HG02943 (cell line): ENCODE measurements at regions not wholly inside any gene's neighbourhood (a gene's known extent, or its start where the extent isn't known, plus 50 kb on each side); places are given as distances from the start of the nearest gene placed in this dataset.

Experiments
- ATAC-seq: cut with Tn5 transposase; IDR thresholded peaks from one replicate; pipeline ENCODE4 v1.9.1; 2021; ENCODE audit warnings: mild to moderate bottlenecking, low read depth, moderate library complexity; ENCODE audit not compliant: unreplicated experiment

DNA sequence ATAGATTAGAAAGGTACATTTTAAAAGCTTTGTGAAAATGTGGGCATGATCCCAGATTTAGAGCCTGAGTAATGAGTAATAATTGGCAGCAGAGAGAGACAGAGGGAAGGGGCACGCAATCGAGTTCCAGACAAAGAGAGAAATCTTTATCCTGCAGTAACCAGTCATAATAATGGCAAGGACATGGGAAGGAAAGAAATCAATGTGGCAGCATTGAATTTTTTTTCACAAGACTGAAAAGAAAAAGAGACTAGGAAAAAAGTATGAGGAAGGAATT is 790.8 kb upstream of the SOX9 start:
- ATAC-seq = no peak

DNA sequence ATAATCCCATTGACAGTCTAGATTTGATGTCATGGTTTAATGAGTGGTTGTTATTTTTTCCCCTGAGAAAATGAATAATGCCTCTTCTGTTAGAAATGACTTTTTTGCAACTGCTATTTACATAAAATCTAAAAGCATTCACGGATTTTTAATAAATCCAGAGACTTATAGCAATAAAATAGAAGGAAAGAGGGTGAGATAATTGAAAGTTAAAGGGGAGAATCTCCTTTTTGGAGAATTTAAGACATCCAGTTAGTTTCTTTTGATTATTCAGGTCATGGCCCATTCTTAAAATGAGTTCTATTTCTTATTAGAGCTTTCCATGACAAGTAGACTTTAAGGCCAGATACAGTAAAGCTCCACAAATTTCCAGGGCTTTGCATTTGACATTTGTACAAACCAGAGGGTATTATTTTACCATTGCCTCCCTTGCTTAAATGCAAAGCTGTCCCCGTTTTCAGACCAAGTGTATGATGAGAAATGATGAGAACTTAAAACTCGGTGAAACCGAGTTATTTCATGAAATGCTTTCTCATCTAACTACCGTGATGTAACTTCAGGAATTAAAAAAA is 789.0 kb upstream of the SOX9 start:
- no peak for ATAC-seq

DNA sequence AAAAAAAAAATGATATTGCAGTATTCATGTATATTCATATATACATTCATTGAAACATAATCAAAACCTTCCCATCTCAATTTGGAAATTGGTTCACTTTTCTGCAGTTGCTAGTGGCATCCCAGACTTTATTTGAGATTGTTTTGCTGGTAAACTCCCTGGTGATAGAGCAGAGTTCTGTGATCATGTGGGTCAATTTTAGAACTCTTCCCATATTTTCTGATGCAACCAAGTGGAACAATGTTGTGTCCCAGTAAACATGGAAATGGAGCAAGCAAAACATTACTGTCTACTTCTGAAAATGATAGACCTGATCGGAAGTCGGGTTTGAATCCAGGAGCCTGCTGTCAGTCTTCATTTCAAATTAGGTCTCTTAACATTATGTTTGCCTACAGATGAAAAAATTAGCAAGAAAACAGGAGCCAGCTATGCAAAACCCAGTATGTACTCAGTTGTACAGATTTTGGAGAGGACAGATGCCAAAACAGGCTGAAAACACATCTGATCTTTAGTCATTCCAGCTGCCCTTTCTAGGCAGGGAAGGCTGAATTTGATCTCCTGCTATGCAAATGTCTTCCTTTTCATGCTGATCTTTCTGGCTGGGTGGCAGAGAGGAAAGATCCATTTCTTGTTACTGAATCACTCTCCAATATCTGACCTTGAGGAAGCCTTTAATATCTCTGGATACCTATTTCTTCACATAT is 786.6 kb upstream of the SOX9 start:
- no peak for ATAC-seq

DNA sequence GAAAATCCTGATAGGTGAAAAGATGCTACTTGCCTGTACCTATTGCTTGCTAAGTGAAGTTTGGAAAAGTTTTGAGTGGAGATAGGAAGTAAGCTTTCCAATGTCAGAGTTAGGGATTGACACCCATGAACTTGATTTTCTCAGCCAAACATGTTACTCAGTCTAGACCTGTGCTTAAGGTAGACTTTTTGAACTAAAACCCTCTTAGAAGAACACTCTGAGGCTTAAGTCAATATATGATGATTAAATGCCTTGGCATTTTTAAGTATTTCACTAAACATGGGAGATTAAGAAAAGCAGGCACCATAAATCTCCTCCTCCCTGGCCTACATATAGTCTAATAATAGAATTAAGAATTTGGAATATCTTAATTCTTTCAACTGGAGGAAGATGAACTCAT is 785.6 kb upstream of the SOX9 start:
- ATAC-seq = no peak

DNA sequence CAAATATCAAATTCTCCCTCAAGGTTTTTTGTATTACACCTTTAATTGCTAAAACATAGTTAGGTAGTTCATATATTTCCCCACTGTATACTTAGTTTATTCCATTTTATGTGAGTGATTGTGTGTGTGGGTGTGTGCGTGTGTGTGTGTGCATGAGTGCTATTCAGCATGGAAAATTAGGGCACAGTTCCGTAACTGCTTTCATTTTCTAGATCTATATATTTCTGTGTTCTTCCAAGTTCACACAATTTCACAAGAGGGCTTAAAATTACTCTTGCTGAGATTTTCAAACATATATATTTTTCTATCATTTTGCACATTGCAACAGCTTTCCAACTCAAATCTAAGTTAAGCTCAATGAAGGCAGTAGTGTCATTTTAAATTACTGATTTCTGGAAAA is 782.9 kb upstream of the SOX9 start:
- no peak for ATAC-seq

DNA sequence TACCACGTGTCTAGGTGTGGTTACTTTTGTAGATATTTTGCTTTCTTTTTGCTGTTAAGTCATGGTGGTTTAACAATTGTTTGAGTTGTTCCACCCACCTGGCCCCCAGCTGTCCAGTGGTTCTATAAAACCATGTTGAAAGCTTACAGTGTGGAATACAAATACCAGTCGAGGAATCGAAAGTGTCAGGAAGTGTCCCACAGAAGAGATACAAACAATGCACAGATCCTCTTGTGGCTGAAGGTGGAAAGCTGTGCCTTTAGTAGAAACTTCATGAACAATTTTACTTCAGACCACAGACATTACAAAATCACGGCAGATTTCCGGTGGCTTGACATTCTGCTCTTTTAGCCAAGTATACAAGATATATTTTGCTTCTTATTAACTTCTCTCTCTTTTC is 782.4 kb upstream of the SOX9 start:
- no peak for ATAC-seq

DNA sequence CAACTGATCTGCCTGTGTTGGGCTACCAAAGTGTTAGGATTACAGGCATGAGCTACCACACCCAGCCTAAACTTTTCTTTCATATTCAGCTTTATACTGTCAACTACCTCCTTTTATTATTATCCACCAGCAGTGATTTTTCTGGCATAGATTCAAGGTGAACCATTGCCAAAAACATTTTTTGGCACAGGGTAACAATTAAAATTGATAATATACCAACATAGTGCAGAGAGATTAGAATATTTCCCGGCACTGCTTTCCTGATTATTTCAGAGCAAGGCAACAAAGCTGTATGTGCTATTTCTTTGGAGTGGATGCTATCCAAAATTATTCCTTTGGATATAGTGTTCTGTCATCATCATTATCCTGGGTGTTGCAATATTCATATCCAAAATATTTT is 781.6 kb upstream of the SOX9 start:
- no peak for ATAC-seq

DNA sequence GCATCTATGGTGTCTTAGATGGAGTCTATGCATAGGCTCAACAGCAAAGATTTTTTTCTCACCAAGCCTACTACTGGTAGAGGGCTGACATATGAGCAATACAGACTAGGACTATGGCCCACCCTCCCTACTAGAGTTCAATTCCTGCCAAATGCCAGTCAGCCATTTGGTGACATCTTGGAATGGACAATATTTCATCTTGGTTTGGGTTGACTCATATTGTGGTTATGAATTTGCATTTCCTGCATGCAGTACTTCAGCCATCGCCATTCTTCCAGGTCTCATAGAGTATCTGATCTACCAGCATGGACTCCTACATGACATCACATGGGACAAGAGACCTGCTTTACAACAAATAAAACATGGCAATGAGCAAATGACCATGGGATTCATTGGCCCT is 778.1 kb upstream of the SOX9 start:
- ATAC-seq = no peak

DNA sequence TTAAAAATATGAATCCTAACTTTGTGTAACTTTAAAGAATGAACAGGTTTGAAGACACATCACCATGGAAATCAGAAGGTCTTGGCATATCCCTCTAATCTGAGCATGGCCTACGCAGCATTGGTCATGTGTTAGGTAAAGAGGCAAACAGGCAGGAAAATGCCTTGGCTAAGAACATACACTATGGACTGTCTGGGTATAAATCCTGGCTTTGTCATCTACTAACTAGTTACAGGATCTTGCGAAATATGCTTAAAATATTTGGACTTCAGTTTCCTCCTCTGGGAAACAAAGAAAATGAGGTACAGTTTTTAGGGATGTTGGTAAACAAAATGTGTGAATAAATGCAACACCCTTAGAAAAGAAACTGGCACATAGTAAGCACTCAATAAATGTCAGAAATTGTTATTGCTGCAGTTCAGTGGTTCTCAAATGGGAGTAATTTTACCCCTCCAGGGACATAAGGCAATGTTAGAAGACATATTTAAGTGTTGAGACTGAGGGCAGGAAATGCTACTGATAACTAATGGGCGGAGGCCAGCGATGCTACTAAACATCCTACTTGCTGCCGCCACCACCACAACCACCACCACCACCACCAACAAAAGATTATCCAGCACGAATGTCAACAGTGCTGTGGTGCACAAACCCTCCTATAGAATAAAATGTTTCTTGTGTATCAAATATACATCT is 770.8 kb upstream of the SOX9 start:
- no peak for ATAC-seq

DNA sequence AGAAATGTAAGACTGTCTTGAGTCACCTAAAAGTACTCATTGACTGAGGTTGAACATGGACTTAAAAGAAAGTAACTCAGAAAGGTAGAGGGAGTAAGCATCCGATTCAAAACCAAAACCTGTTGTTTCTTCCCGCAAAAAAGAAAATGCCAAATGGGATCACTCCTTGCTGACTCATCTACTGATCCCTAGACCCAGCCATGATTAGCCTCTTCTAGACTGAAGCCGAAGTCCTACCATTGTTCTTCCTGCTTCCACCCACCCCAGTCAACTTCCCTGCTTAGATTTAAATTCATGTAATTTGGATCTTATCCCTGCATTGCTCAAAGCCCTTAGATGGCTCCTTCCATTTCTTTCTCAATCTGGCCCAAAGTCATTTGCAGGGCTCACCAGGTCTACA is 760.5 kb upstream of the SOX9 start:
- ATAC-seq = no peak

DNA sequence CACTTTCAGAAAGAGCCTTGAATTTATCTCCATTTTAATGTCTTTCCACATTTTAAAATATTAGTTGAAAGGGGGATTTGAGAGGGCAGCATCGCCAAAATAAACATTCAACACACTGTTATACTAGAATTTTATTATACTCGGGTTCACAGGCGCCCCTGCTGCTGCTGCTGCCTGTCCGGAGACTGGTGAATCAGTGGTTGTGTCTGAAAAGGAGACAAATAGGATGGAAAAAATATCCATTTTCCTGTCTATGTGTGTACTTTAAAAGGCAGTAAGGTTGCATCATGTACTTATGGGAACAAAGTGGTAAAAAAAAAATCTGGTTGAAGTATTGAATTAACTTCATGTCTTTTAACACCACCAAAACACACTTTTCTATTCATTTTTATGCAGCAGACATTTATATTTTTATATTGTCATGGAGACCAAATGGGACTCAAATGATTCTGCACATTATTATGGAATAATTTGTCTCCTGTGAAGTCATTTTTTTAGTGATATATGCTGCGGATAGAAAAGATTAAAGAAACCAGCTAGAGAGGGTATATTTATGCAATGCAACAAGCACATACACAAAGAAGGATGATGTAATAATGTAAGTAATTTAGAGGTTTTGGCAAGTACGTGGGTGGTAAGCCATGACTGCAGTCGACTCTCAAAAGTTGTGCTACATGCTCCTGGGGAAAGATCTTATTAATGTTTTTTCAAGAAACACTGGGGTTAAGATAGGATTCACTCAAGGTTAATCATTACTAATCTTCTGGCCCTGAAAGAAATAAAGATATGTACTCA is 759.0 kb upstream of the SOX9 start:
- ATAC-seq = no peak

DNA sequence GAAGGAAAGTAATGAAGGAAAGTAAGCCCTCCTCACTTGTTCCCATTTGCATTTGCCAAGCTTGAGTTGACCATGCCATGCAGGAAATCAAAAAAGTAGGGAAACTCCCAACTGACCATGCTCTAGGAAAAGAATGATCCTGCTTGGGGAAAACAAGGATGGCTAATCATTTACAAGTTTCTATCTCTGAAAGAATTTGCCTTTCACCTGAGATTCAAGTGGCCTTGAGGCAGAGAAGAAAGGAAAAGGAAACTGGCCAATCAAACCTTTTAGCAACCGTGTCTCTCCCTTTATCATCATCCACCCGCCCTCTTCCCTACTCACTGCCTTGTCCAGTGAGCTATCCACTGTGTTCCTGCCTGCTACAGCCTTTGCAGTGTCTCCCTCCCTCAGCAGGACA is 757.2 kb upstream of the SOX9 start:
- no peak for ATAC-seq

DNA sequence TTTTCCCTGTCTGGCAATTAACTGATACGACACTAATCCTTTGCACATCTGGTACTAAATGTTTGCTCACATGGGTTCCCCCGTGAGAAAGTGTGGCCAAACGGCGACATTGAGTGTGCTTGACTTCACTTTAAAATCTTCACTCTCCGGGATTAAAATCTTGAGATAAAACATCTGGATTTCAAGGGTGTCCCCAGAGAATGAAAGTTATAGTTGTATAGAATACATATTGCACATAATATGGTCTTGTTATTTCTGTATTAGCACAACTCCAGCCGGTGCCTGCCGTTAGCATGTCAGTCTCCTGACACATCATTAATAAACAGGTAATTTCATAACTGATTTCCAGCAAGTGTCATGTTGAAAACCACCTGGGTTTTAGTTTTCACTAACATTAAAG is 749.0 kb upstream of the SOX9 start:
- ATAC-seq = no peak

DNA sequence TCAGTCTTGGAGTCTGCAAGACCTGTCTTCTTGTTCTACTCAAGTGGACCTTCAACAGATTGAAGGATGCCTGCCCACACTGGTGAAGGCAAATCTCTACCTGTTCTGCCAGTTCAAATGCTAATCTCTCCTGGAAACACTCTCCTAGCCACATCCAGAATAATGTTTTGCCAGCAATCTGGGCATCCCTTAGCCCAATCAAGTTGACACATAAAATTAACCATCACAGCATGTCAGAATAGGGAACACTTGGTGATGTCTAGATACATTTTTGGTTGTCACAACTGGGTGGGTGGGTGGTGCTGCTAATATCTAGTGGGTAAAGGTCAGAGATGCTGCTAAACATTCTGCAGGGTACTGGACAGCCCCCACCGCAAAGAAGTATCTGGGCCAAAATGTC is 744.9 kb upstream of the SOX9 start:
- no peak for ATAC-seq

DNA sequence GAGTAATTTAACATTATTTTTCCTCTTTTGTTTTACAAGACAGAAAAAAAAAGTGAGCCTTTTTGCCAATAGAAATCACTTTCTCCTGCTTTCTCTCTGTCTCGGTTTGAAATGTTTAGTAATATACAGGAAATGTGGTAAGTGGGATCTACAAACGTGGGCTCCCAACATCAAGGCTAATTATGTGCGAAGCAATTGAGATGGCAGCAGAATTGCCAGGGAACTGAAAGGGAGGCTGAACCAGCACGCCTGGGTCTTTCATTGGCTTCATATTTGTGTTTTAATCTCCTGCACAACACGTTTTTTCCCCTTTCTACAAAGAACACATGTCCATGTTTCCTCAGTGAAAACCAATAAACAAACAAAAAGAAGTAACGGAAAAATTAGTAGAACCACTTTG is 743.9 kb upstream of the SOX9 start:
- no peak for ATAC-seq

DNA sequence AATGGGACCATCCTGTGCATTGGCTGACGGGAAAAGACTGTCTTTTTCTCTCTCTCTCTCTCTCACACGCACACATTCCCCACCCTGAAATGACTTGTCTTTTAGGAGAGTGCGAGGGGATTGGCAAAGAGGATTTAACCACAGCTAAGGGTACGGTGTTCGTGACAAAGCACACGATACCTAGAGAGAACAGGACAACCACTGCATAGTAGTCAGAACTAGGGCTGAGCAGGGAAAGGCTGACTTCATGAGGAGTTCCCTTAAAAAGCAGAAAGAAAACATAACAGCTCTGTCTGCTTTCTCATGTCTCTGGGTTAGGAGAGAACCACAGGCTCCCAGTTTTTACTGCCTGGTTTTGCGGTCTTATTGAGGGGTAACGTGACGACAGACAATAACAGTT is 742.8 kb upstream of the SOX9 start:
- ATAC-seq = no peak

DNA sequence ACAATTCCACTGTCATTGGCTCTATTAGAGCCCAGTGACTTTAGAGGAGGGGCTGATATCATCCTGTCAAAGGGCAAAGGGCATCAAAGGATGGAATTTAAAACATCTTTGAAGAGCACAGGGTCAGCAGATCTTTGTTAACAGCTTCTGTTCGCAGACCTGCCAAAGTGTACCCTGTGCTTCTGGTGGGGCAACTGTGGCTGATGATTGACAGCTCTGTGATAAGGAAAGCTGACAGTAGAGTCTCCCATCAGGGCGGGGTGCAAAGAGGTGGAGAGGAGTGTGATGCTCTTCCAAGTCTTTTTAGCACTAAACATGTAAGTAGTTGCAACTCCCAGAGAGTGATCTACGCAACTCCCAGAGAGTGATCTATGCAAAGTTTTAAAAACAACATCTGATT is 742.1 kb upstream of the SOX9 start:
- ATAC-seq = no peak

DNA sequence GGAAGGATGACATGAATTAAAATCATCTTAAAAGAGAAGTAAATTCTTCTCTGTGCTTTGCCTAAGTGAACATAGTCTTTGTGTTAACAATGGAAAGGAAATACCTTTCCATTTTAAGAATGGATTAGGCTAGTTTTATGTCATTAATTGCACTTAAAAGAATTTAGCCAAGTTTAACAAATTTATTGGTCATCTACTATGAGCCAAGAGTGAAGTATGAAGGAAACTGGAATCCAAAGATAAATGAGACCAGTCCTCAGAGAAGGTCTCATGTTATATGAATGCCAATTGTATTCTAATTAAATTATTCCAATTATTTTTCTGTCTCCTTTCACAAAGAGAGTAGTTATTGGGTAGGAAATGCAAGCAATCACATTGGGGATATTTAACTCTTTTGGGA is 741.3 kb upstream of the SOX9 start:
- ATAC-seq = no peak

DNA sequence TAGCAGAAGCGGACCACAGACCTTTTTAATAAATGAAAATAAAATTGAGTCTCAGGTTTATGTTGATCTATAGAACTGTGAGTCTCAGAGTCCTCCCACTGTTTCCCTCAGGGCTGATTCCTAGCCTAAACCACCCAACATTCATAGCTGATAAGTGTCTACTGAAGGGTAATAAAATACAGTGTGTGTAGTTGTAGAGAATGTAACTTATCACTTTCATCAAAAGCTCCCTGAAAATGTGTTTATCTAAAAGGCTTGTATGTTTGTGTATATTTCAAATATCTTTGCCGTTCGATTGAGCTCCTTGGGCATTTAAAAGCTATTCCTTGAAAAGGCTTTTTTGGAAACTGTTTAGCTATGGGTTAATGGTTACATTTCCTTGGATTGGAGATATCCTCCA is 740.3 kb upstream of the SOX9 start:
- no peak for ATAC-seq

DNA sequence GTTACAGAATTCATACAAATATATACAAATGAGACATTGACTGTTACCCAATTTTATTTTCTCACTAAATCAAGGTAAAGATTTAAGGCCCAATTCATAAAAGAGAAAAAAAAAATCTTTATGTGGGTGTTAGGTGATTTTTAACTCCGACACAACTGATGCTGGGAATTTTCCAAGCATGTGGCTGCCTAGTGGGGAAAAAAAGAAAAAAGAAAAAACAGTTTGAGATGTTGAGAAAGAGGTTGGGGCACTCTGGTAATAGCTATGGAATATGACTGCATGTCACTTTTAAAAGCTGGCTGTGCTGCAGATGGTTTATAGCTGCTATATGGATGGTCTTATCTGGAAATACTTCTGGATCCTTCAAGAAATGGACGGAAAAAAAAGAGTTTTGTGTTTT is 739.9 kb upstream of the SOX9 start:
- no peak for ATAC-seq

DNA sequence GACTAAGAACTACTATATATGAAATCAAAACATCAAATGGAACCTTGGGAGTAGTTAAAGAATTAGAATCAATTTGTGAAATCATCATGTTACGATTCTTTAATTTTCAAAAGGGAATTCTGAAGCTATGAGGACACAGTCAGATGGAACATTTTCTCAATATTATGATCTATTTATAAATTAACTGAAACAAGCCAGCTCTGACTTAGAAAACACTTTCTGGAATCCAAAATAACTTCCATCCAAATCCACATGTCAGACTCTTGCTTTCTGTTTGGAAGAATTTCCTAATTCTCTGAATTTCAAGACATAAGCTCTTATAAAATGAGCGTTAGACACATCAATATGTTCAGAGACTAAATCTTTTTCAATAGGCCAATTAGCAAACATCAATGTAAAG is 737.7 kb upstream of the SOX9 start:
- no peak for ATAC-seq

DNA sequence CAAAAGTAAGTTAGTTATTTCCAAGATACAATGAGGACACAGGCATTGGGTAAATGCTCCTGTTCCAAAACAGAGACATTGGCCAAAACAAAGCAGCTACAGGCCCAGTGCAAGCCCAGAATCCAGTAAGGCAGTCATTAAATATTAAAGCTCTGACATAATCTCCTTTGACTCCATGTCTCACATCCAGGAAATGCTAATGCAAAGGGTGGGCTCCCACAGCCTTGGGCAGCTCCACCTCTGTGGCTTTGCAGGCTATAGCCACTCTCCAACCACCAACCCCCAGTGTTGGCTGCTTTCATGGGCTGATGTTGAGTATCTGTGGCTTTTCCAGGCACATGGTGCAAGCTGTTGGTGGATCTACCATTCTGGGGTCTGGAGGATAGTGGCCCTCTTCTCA is 733.4 kb upstream of the SOX9 start:
- no peak for ATAC-seq
